OCI-LY7 (cell line): ENCODE measurements at regions not wholly inside any gene's neighbourhood (a gene's known extent, or its start where the extent isn't known, plus 50 kb on each side); places are given as distances from the start of the nearest gene placed in this dataset.

Experiments
- EZH2phosphoT487 ChIP-seq: fragments of 200-600 bp; sonication (generic); IDR thresholded peaks from 2 replicates; pipeline ENCODE4 v1.6.1; 2018; ENCODE audit warnings: low read depth, borderline replicate concordance, mild to moderate bottlenecking, mixed run types, antibody characterized with exemption, low read length, moderate library complexity, mixed read lengths
- TF ChIP-seq, protein P1 (sequence below): fragments of 200-600 bp; sonication (generic); conservative IDR thresholded peaks from 2 replicates; pipeline ENCODE4 v1.5.1; 2014; ENCODE audit warnings: mild to moderate bottlenecking, antibody characterized with exemption, low read length, moderate library complexity, mixed read lengths

DNA sequence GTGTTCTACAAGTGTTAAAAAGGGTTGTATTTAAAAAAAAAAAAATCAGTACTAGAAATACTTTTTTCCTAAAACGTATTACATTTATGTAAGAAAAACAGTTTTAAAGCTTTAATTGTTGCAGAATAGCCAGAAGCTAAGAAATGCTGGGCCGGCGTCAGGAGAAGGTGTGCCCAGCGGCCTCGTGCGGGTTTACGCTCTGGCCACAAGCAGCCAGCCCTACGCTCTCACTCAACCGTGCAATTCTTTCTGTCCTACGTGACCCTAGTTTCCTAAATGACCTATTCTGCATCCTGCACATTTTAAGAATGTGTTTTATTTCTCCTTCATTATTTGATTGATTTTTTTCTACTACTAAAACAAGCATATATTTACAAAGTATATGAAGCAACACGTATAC, 279.7 kb upstream of the KLF14 start:
- TF ChIP-seq, protein P1, sequence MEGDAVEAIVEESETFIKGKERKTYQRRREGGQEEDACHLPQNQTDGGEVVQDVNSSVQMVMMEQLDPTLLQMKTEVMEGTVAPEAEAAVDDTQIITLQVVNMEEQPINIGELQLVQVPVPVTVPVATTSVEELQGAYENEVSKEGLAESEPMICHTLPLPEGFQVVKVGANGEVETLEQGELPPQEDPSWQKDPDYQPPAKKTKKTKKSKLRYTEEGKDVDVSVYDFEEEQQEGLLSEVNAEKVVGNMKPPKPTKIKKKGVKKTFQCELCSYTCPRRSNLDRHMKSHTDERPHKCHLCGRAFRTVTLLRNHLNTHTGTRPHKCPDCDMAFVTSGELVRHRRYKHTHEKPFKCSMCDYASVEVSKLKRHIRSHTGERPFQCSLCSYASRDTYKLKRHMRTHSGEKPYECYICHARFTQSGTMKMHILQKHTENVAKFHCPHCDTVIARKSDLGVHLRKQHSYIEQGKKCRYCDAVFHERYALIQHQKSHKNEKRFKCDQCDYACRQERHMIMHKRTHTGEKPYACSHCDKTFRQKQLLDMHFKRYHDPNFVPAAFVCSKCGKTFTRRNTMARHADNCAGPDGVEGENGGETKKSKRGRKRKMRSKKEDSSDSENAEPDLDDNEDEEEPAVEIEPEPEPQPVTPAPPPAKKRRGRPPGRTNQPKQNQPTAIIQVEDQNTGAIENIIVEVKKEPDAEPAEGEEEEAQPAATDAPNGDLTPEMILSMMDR: no peak
- TF ChIP-seq EZH2phosphoT487: no peak
